Panc1 (cell line): ENCODE measurements at regions not wholly inside any gene's neighbourhood (a gene's known extent, or its start where the extent isn't known, plus 50 kb on each side); places are given as distances from the start of the nearest gene placed in this dataset.

Experiments used
- ATAC-seq: fragments of 200-7000 bp; cut with Tn5 transposase; 2 replicates; pipeline ENCODE4 v1.9.1; 2020; ENCODE audit warnings: mild to moderate bottlenecking, moderate library complexity
- BruUV-seq: library from RNA; stranded (reverse); fragments of 400-500 nt; replicated peaks from 2 replicates; lab custom pipeline; 2021; lab: Mats Ljungman, UMichigan
- CTCF ChIA-PET: fragments of 300-600 bp; sonication (Branson Sonifier 250); formaldehyde crosslinking; loops from one replicate; lab custom pipeline; 2022; ENCODE audit warnings: antibody characterized with exemption; lab: Charles Lee
- POLR2A ChIA-PET: fragments of 300-600 bp; sonication (Branson Sonifier 250); formaldehyde crosslinking; loops from one replicate; lab custom pipeline; 2022; ENCODE audit warnings: antibody characterized with exemption; lab: Charles Lee
- DNase-seq: peaks from one replicate; pipeline ENCODE4 v3.0.0-alpha.2; 2010; ENCODE audit warnings: low read depth, low spot score
- H3K27ac ChIP-seq: 2 replicates; pipeline ENCODE4 v1.5.1; 2011; ENCODE audit warnings: mild to moderate bottlenecking, low read length, inconsistent platforms
- H3K27me3 ChIP-seq: fragments of 200-500 bp; sonication (Bioruptor generic); 2 replicates; pipeline ENCODE4 v1.6.0; 2014; ENCODE audit warnings: low read length, inconsistent platforms; ENCODE audit not compliant: control insufficient read depth, insufficient read depth
- H3K36me3 ChIP-seq: fragments of 200-500 bp; sonication (Bioruptor generic); 2 replicates; pipeline ENCODE4 v1.5.1; 2014; ENCODE audit warnings: inconsistent platforms, mild to moderate bottlenecking, low read length, moderate library complexity; ENCODE audit not compliant: control insufficient read depth, insufficient read depth
- H3K4me1 ChIP-seq: 2 replicates; pipeline ENCODE4 v1.5.1; 2011; ENCODE audit warnings: inconsistent platforms, mild to moderate bottlenecking, low read length, moderate library complexity; ENCODE audit not compliant: control insufficient read depth, insufficient read depth
- H3K4me3 ChIP-seq, 2 experiments: 2 replicates each; pipeline ENCODE4 v1.5.1; 2011 to 2012; ENCODE audit warnings: low read depth in 2 of 2, low read length in 2 of 2, mild to moderate bottlenecking in 2 of 2, inconsistent platforms in 1 of 2, moderate library complexity in 1 of 2
- H3K9me3 ChIP-seq: fragments of 200-500 bp; sonication (Bioruptor generic); 2 replicates; pipeline ENCODE4 v1.5.1; 2014; ENCODE audit warnings: low read depth, mild to moderate bottlenecking, inconsistent platforms, low read length, moderate library complexity; ENCODE audit not compliant: control insufficient read depth, insufficient read depth
- CTCF ChIP-seq: fragments of 450-650 bp; IDR thresholded peaks from 2 replicates; pipeline ENCODE4 v1.5.1; 2017; ENCODE audit warnings: mild to moderate bottlenecking
- POLR2AphosphoS5 ChIP-seq: IDR thresholded peaks from 2 replicates; pipeline ENCODE4 v1.6.1; 2012; ENCODE audit warnings: mild to moderate bottlenecking, low read depth, low read length, moderate library complexity
- REST ChIP-seq, 2 experiments: IDR thresholded peaks; 2 replicates each; pipeline ENCODE4 v1.6.1; 2011 to 2012; ENCODE audit warnings: low read depth in 2 of 2, control low read depth in 1 of 2, low read length in 1 of 2, mild to moderate bottlenecking in 1 of 2, moderate library complexity in 1 of 2; ENCODE audit not compliant: insufficient read depth in 1 of 2
- SIN3A ChIP-seq: IDR thresholded peaks from 2 replicates; pipeline ENCODE4 v1.6.1; 2012; ENCODE audit warnings: low read depth, mild to moderate bottlenecking, low read length, moderate library complexity, borderline replicate concordance; ENCODE audit not compliant: insufficient read depth
- TCF7L2 ChIP-seq: IDR thresholded peaks from 2 replicates; pipeline ENCODE4 v1.6.1; 2011; ENCODE audit warnings: mild to moderate bottlenecking, low read depth, low read length, inconsistent platforms
- in situ Hi-C: cut with HindIII; loops from 2 replicates; pipeline ENCODE4 v1.10.0; 2016; ENCODE audit warnings: low sequenced_read_pairs, low pct_unique_long_range_greater_than_20kb
- intact Hi-C: fragments of 100-400 bp; cut with micrococcal nuclease; formaldehyde crosslinking; loops from one replicate; pipeline ENCODE4 v1.10.0; 2022; ENCODE audit not compliant: unreplicated experiment

GRCh38 chrX:22542641-22543040 is 269.9 kb downstream of the CBLL2 start:
- H3K36me3 ChIP-seq = no peaks in the 10 kb centered on the region
- DNase-seq (no peak), ATAC-seq (no peak)
- H3K27ac ChIP-seq = no peak overlapping the region
- in situ Hi-C loops = no loop called here
- TF ChIP-seq SIN3A (no peak), REST (IDR thresholded peaks at IDR 0.05; ENCODE audit: insufficient read depth in 1 of 2, low read depth in 2 of 2, low read length in 1 of 2) (no peak), TCF7L2 (no peak), POLR2AphosphoS5 (no peak), CTCF (no peak)
- H3K9me3 ChIP-seq = no peaks in the 10 kb centered on the region
- CTCF ChIA-PET = no interaction called here
- no peaks in the 10 kb centered on the region for H3K4me1 ChIP-seq
- no peaks in the 10 kb centered on the region for H3K27me3 ChIP-seq
- POLR2A ChIA-PET = no interaction called here
- no TSS peak for BruUV-seq
- intact Hi-C loops = no loop called here
- no peak overlapping the region for H3K4me3 ChIP-seq

- no peaks in the 10 kb centered on the region for H3K9me3 ChIP-seq
- no peaks in the 10 kb centered on the region for H3K27me3 ChIP-seq
- ChIA-PET CTCF (no interaction called here), POLR2A (no interaction called here)
- H3K36me3 ChIP-seq = no peaks in the 10 kb centered on the region
- H3K4me1 ChIP-seq = no peaks in the 10 kb centered on the region
- TF ChIP-seq TCF7L2 (no peak), CTCF (no peak), REST (IDR thresholded peaks at IDR 0.05; ENCODE audit: insufficient read depth in 1 of 2, low read depth in 2 of 2, low read length in 1 of 2) (no peak), POLR2AphosphoS5 (no peak), SIN3A (no peak)
- ATAC-seq = no peak
- H3K27ac ChIP-seq = no peak overlapping the region
- no peak for DNase-seq
- H3K4me3 ChIP-seq = no peak overlapping the region
- no TSS peak for BruUV-seq
- intact Hi-C loops (no loop called here), in situ Hi-C loops (no loop called here)
Measured at GRCh38 chrX:22559506-22559905, 286.8 kb downstream of the CBLL2 start.
